Activated T-helper 2 cell treated with anti-CD3 and anti-CD28 coated beads, Interferon-gamma antibody, Interleukin-2, Interleukin-4, amounts not matched to agents 10 μg/mL and 5 μg/mL and 100 μg/mL, durations not matched to agents 14 hours and 24 hours and 36 hours (primary cell): ENCODE measurements at regions not wholly inside any gene's neighbourhood (a gene's known extent, or its start where the extent isn't known, plus 50 kb on each side); places are given as distances from the start of the nearest gene placed in this dataset.

Source experiments
- DNase-seq: peaks from one replicate; pipeline ENCODE4 v3.0.0; 2021; ENCODE audit warnings: low spot score
- H3K27ac Mint-ChIP-seq: one replicate; pipeline ENCODE4 v1.8.0; 2021; ENCODE audit warnings: mixed read lengths
- H3K27me3 Mint-ChIP-seq: one replicate; pipeline ENCODE4 v1.8.0; 2021; ENCODE audit warnings: low read depth, mixed read lengths
- H3K36me3 Mint-ChIP-seq: one replicate; pipeline ENCODE4 v1.8.0; 2021; ENCODE audit warnings: low read depth, mixed read lengths
- H3K4me1 Mint-ChIP-seq: one replicate; pipeline ENCODE4 v1.8.0; 2021; ENCODE audit warnings: low read depth, mixed read lengths
- H3K4me3 Mint-ChIP-seq: one replicate; pipeline ENCODE4 v1.8.0; 2021; ENCODE audit warnings: low read depth, mild to moderate bottlenecking, moderate library complexity, mixed read lengths
- H3K9me3 Mint-ChIP-seq: one replicate; pipeline ENCODE4 v1.8.0; 2021; ENCODE audit warnings: mixed read lengths
- intact Hi-C: fragments of 100-400 bp; cut with micrococcal nuclease; formaldehyde crosslinking; loops from one replicate; pipeline ENCODE4 v1.15.1; 2023

GRCh38 chr2:23120161-23120560, 264.8 kb upstream of the KLHL29 start:
- intact Hi-C loops: no loop called here
- DNase-seq: no peak
- Mint-ChIP-seq H3K4me3 (no peak overlapping the region), H3K4me1 (no peaks in the 10 kb centered on the region), H3K27me3 (no peaks in the 10 kb centered on the region), H3K9me3 (no peaks in the 10 kb centered on the region), H3K27ac (no peak overlapping the region), H3K36me3 (no peaks in the 10 kb centered on the region)

GRCh38 chr2:23121968-23122648, 262.9 kb upstream of the KLHL29 start:
- H3K9me3 Mint-ChIP-seq: no peaks in the 10 kb centered on the region
- H3K4me3 Mint-ChIP-seq: no peak overlapping the region
- H3K27ac Mint-ChIP-seq: no peak overlapping the region
- no peak for DNase-seq
- no peaks in the 10 kb centered on the region for H3K36me3 Mint-ChIP-seq
- H3K4me1 Mint-ChIP-seq: no peaks in the 10 kb centered on the region
- intact Hi-C loops: no loop called here
- H3K27me3 Mint-ChIP-seq: no peaks in the 10 kb centered on the region

- no peaks in the 10 kb centered on the region for H3K36me3 Mint-ChIP-seq
- DNase-seq: no peak
- no peaks in the 10 kb centered on the region for H3K27me3 Mint-ChIP-seq
- intact Hi-C loops: no loop called here
- H3K4me1 Mint-ChIP-seq: no peaks in the 10 kb centered on the region
- H3K4me3 Mint-ChIP-seq: no peak overlapping the region
- H3K27ac Mint-ChIP-seq: no peak overlapping the region
- no peaks in the 10 kb centered on the region for H3K9me3 Mint-ChIP-seq
Measured at GRCh38 chr2:23122681-23123215, 262.2 kb upstream of the KLHL29 start.

GRCh38 chr2:23123686-23124085, 261.3 kb upstream of the KLHL29 start:
- no peaks in the 10 kb centered on the region for H3K4me1 Mint-ChIP-seq
- intact Hi-C loops: no loop called here
- no peak for DNase-seq
- no peaks in the 10 kb centered on the region for H3K36me3 Mint-ChIP-seq
- H3K4me3 Mint-ChIP-seq: no peak overlapping the region
- no peaks in the 10 kb centered on the region for H3K27me3 Mint-ChIP-seq
- H3K27ac Mint-ChIP-seq: no peak overlapping the region
- no peaks in the 10 kb centered on the region for H3K9me3 Mint-ChIP-seq

GRCh38 chr2:23124214-23124750, 260.7 kb upstream of the KLHL29 start:
- DNase-seq: no peak
- no peak overlapping the region for H3K27ac Mint-ChIP-seq
- H3K4me3 Mint-ChIP-seq: no peak overlapping the region
- H3K36me3 Mint-ChIP-seq: no peaks in the 10 kb centered on the region
- H3K27me3 Mint-ChIP-seq: no peaks in the 10 kb centered on the region
- intact Hi-C loops: no loop called here
- H3K4me1 Mint-ChIP-seq: no peaks in the 10 kb centered on the region
- no peaks in the 10 kb centered on the region for H3K9me3 Mint-ChIP-seq

GRCh38 chr2:23127465-23127864, 257.5 kb upstream of the KLHL29 start:
- Mint-ChIP-seq H3K27ac (no peak overlapping the region), H3K4me1 (no peaks in the 10 kb centered on the region), H3K4me3 (no peak overlapping the region), H3K9me3 (peaks cover 3% of the 10 kb centered on the region), H3K27me3 (no peaks in the 10 kb centered on the region), H3K36me3 (no peaks in the 10 kb centered on the region)
- intact Hi-C loops: no loop called here
- no peak for DNase-seq

GRCh38 chr2:23128684-23129292, 256.2 kb upstream of the KLHL29 start:
- Mint-ChIP-seq H3K27ac (no peak overlapping the region), H3K9me3 (peaks cover 7% of the 10 kb centered on the region), H3K36me3 (no peaks in the 10 kb centered on the region), H3K4me1 (no peaks in the 10 kb centered on the region), H3K4me3 (no peak overlapping the region), H3K27me3 (no peaks in the 10 kb centered on the region)
- DNase-seq: no peak
- intact Hi-C loops: no loop called here

GRCh38 chr2:23131066-23131575, 253.9 kb upstream of the KLHL29 start:
- Mint-ChIP-seq H3K9me3 (peaks cover 7% of the 10 kb centered on the region), H3K4me3 (no peak overlapping the region), H3K27ac (no peak overlapping the region), H3K36me3 (no peaks in the 10 kb centered on the region), H3K4me1 (no peaks in the 10 kb centered on the region), H3K27me3 (no peaks in the 10 kb centered on the region)
- DNase-seq: no peak
- intact Hi-C loops: no loop called here

- DNase-seq: no peak
- Mint-ChIP-seq H3K36me3 (no peaks in the 10 kb centered on the region), H3K27me3 (no peaks in the 10 kb centered on the region), H3K27ac (no peak overlapping the region), H3K9me3 (peaks cover 7% of the 10 kb centered on the region), H3K4me1 (no peaks in the 10 kb centered on the region), H3K4me3 (no peak overlapping the region)
- intact Hi-C loops: no loop called here
Measured at GRCh38 chr2:23132000-23132399, 253.0 kb upstream of the KLHL29 start.

- H3K36me3 Mint-ChIP-seq: no peaks in the 10 kb centered on the region
- peaks cover 7% of the 10 kb centered on the region for H3K9me3 Mint-ChIP-seq
- H3K27ac Mint-ChIP-seq: no peak overlapping the region
- no peak for DNase-seq
- H3K4me3 Mint-ChIP-seq: no peak overlapping the region
- no peaks in the 10 kb centered on the region for H3K27me3 Mint-ChIP-seq
- H3K4me1 Mint-ChIP-seq: no peaks in the 10 kb centered on the region
- intact Hi-C loops: no loop called here
Measured at GRCh38 chr2:23132823-23133595, 252.0 kb upstream of the KLHL29 start.

- Mint-ChIP-seq H3K27me3 (no peaks in the 10 kb centered on the region), H3K27ac (no peak overlapping the region), H3K4me3 (no peak overlapping the region), H3K36me3 (no peaks in the 10 kb centered on the region), H3K4me1 (no peaks in the 10 kb centered on the region), H3K9me3 (peaks cover 7% of the 10 kb centered on the region)
- intact Hi-C loops: no loop called here
- DNase-seq: no peak
Measured at GRCh38 chr2:23134726-23135125, 250.3 kb upstream of the KLHL29 start.

GRCh38 chr2:23135481-23136100, 249.4 kb upstream of the KLHL29 start:
- H3K27me3 Mint-ChIP-seq: no peaks in the 10 kb centered on the region
- H3K27ac Mint-ChIP-seq: no peak overlapping the region
- peaks cover 7% of the 10 kb centered on the region for H3K9me3 Mint-ChIP-seq
- no peak overlapping the region for H3K4me3 Mint-ChIP-seq
- intact Hi-C loops: no loop called here
- H3K36me3 Mint-ChIP-seq: no peaks in the 10 kb centered on the region
- DNase-seq: no peak
- no peaks in the 10 kb centered on the region for H3K4me1 Mint-ChIP-seq
